SKM-1 treated with dmso at 0.1 percent for 144 hours (cell line): ENCODE measurements at regions not wholly inside any gene's neighbourhood (a gene's known extent, or its start where the extent isn't known, plus 50 kb on each side); places are given as distances from the start of the nearest gene placed in this dataset.
A peak's percentile ranks its signal among the peaks of the same experiment; 100 is the strongest.
"Not testable (repeated sequence)": the region's sequence is repeated elsewhere in the genome, so short reads cannot be mapped to it uniquely, and the experiment has no call there.

Experiments
- DNase-seq: peaks from one replicate; lab custom pipeline; 2025; ENCODE audit not compliant: unreplicated experiment; lab: John Stamatoyannopoulos, UW

- DNase-seq = no peak
Measured at GRCh38 chr10:21406595-21407193, 118.8 kb downstream of the SKIDA1 start.

- no peak for DNase-seq
Measured at GRCh38 chr10:21405981-21406380, 119.5 kb downstream of the SKIDA1 start.

- DNase-seq = no peak
Measured at GRCh38 chr10:21403256-21404015, 122.0 kb downstream of the SKIDA1 start.

- no peak for DNase-seq
Measured at GRCh38 chr10:21402606-21403083, 122.8 kb downstream of the SKIDA1 start.

GRCh38 chr10:21401196-21401595, 124.3 kb downstream of the SKIDA1 start:
- no peak for DNase-seq

- DNase-seq = no peak
Measured at GRCh38 chr10:21399392-21400035, 126.0 kb downstream of the SKIDA1 start.

- no peak for DNase-seq
Measured at GRCh38 chr10:21398563-21399231, 126.8 kb downstream of the SKIDA1 start.

- no peak for DNase-seq
Measured at GRCh38 chr10:21396889-21397288, 128.6 kb downstream of the SKIDA1 start.

GRCh38 chr10:21393931-21394330, 131.6 kb downstream of the SKIDA1 start:
- no peak for DNase-seq

GRCh38 chr10:21388589-21388988, 136.9 kb downstream of the SKIDA1 start:
- DNase-seq = no peak

GRCh38 chr10:21387868-21388267, 137.6 kb downstream of the SKIDA1 start:
- no peak for DNase-seq

GRCh38 chr10:21385996-21386585, 139.4 kb downstream of the SKIDA1 start:
- no peak for DNase-seq

GRCh38 chr10:21385536-21385935, 139.9 kb downstream of the SKIDA1 start:
- DNase-seq = no peak

GRCh38 chr10:21379143-21379542, 146.3 kb downstream of the SKIDA1 start:
- no peak for DNase-seq

GRCh38 chr10:21375274-21375673, 150.2 kb downstream of the SKIDA1 start:
- not testable (repeated sequence) for DNase-seq

GRCh38 chr10:21373881-21374280, 151.6 kb downstream of the SKIDA1 start:
- DNase-seq = not testable (repeated sequence)

- peak; percentile 10 for DNase-seq
Measured at GRCh38 chr10:21372651-21373410, 152.7 kb downstream of the SKIDA1 start.

GRCh38 chr10:21369697-21370096, 155.8 kb downstream of the SKIDA1 start:
- no peak for DNase-seq

GRCh38 chr10:21368728-21369425, 156.6 kb downstream of the SKIDA1 start:
- DNase-seq = no peak
